ENCODE measurements at regions not wholly inside any gene's neighbourhood (a gene's known extent, or its start where the extent isn't known, plus 50 kb on each side); places are given as distances from the start of the nearest gene placed in this dataset.
A peak's percentile ranks its signal among the peaks of the same experiment; 100 is the strongest.

DNA sequence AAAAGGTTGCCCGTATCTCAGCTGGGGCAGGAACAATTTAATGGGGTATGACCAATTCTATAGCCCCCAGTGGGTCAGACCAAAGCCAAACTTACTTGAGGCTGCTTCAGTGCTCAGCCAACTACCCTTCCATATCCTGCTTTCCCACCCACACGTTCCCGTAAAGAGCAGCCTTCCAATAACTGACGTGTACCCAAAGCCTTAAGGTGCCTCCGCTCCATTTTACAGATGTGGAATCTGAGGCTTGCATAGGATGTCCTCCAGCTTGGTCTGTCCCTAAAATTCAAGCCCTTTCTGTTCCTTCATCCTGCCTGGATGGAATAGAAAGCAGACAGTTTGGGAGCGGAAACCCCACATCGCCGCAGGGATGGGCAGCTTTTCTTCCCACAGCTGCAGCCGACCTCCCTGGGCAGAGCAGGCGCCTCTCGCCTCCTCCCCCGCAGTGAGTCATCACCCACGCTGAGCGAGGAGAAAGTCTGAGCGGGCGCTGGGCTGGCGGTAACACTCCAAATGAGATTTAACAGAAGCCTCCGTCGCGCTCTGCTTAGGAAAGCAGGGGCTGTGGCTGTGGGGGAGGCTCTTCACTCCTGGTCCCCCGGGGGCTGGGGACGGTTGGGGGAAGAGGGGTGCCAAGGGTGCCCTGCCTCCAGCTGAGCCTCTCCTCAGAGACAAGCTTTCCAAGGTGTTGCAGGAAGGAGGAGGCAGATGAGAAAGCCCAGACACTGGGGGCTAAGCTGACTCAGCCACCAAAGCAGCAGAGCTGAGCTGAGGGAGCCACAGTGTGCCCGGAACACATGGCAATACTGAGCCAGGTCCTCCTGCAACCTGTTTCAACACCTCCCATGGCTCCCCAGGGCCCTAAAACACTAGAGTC is 57.8 kb upstream of the HRH1 start (continued):
- TF ChIP-seq WT1 (tag by site-specific recombination; IDR thresholded peaks at IDR 0.05) (peak; percentile 33; the same call in 1 of the 2 replicates), HOXD13 (CRISPR knock-in tag; IDR thresholded peaks at IDR 0.05; ENCODE audit: borderline replicate concordance) (no peak), SCRT2 (tag by site-specific recombination; IDR thresholded peaks at IDR 0.05) (peak; percentile 66), SP7 (tag by site-specific recombination; IDR thresholded peaks at IDR 0.05) (peak; percentile 64; the same call in 1 of the 2 replicates), ZSCAN23 (tag by site-specific recombination; IDR thresholded peaks at IDR 0.05) (no peak), ZNF2 (tag by site-specific recombination; IDR thresholded peaks at IDR 0.05) (no peak), PRDM1 (tag by site-specific recombination; IDR thresholded peaks at IDR 0.05) (peak; percentile 81), ZNF777 (tag by site-specific recombination; IDR thresholded peaks at IDR 0.05; ENCODE audit: borderline replicate concordance) (peak; percentile 92), ZNF335 (tag by site-specific recombination; conservative IDR thresholded peaks at IDR 0.05) (peak; percentile 56), ZBTB1 (tag by site-specific recombination; IDR thresholded peaks at IDR 0.05) (no peak), ZNF174 (tag by site-specific recombination; IDR thresholded peaks at IDR 0.05) (no peak), ZNF747 (tag by site-specific recombination; IDR thresholded peaks at IDR 0.05) (no peak), ZNF16 (tag by site-specific recombination; IDR thresholded peaks at IDR 0.05; ENCODE audit: low read depth) (peak; percentile 74), ZNF394 (tag by site-specific recombination; IDR thresholded peaks at IDR 0.05; ENCODE audit: borderline replicate concordance) (peak; percentile 65), ZBTB20 (tag by site-specific recombination; IDR thresholded peaks at IDR 0.05) (peak; percentile 57), ZNF629 (tag by site-specific recombination; IDR thresholded peaks at IDR 0.05) (peak; percentile 51; the same call in 1 of the 2 replicates), ZFP37 (tag by site-specific recombination; IDR thresholded peaks at IDR 0.05) (peak; percentile 78), ZNF600 (tag by site-specific recombination; IDR thresholded peaks at IDR 0.05) (peak; percentile 98), ZIC2 (tag by site-specific recombination; IDR thresholded peaks at IDR 0.05) (peak; percentile 98), EGR2 (tag by site-specific recombination; IDR thresholded peaks at IDR 0.05; ENCODE audit: low read depth) (peak; percentile 96), ZFP3 (tag by site-specific recombination; IDR thresholded peaks at IDR 0.05; ENCODE audit: low read depth) (no peak), ZNF24 (tag by site-specific recombination; IDR thresholded peaks at IDR 0.05) (peak; percentile 41; the same call in 1 of the 2 replicates)
- TF ChIP-seq, protein P1, sequence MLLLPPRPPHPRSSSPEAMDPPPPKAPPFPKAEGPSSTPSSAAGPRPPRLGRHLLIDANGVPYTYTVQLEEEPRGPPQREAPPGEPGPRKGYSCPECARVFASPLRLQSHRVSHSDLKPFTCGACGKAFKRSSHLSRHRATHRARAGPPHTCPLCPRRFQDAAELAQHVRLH (tag by site-specific recombination; IDR thresholded peaks at IDR 0.05) = 0 out of 2 replicates have a peak, but pooled peaks have one; percentile 51
- TF ChIP-seq, protein P2, sequence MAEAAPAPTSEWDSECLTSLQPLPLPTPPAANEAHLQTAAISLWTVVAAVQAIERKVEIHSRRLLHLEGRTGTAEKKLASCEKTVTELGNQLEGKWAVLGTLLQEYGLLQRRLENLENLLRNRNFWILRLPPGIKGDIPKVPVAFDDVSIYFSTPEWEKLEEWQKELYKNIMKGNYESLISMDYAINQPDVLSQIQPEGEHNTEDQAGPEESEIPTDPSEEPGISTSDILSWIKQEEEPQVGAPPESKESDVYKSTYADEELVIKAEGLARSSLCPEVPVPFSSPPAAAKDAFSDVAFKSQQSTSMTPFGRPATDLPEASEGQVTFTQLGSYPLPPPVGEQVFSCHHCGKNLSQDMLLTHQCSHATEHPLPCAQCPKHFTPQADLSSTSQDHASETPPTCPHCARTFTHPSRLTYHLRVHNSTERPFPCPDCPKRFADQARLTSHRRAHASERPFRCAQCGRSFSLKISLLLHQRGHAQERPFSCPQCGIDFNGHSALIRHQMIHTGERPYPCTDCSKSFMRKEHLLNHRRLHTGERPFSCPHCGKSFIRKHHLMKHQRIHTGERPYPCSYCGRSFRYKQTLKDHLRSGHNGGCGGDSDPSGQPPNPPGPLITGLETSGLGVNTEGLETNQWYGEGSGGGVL (tag by site-specific recombination; IDR thresholded peaks at IDR 0.05) = peak; percentile 59; the same call in 1 of the 2 replicates
- TF ChIP-seq, protein P3, sequence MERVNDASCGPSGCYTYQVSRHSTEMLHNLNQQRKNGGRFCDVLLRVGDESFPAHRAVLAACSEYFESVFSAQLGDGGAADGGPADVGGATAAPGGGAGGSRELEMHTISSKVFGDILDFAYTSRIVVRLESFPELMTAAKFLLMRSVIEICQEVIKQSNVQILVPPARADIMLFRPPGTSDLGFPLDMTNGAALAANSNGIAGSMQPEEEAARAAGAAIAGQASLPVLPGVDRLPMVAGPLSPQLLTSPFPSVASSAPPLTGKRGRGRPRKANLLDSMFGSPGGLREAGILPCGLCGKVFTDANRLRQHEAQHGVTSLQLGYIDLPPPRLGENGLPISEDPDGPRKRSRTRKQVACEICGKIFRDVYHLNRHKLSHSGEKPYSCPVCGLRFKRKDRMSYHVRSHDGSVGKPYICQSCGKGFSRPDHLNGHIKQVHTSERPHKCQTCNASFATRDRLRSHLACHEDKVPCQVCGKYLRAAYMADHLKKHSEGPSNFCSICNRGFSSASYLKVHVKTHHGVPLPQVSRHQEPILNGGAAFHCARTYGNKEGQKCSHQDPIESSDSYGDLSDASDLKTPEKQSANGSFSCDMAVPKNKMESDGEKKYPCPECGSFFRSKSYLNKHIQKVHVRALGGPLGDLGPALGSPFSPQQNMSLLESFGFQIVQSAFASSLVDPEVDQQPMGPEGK (tag by site-specific recombination; IDR thresholded peaks at IDR 0.05) = peak; percentile 71
- TF ChIP-seq, protein P4, sequence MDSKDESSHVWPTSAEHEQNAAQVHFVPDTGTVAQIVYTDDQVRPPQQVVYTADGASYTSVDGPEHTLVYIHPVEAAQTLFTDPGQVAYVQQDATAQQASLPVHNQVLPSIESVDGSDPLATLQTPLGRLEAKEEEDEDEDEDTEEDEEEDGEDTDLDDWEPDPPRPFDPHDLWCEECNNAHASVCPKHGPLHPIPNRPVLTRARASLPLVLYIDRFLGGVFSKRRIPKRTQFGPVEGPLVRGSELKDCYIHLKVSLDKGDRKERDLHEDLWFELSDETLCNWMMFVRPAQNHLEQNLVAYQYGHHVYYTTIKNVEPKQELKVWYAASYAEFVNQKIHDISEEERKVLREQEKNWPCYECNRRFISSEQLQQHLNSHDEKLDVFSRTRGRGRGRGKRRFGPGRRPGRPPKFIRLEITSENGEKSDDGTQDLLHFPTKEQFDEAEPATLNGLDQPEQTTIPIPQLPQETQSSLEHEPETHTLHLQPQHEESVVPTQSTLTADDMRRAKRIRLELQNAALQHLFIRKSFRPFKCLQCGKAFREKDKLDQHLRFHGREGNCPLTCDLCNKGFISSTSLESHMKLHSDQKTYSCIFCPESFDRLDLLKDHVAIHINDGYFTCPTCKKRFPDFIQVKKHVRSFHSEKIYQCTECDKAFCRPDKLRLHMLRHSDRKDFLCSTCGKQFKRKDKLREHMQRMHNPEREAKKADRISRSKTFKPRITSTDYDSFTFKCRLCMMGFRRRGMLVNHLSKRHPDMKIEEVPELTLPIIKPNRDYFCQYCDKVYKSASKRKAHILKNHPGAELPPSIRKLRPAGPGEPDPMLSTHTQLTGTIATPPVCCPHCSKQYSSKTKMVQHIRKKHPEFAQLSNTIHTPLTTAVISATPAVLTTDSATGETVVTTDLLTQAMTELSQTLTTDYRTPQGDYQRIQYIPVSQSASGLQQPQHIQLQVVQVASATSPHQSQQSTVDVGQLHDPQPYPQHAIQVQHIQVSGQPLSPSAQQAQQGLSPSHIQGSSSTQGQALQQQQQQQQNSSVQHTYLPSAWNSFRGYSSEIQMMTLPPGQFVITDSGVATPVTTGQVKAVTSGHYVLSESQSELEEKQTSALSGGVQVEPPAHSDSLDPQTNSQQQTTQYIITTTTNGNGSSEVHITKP (tag by site-specific recombination; IDR thresholded peaks at IDR 0.05) = peak; percentile 94
- TF ChIP-seq, protein P5, sequence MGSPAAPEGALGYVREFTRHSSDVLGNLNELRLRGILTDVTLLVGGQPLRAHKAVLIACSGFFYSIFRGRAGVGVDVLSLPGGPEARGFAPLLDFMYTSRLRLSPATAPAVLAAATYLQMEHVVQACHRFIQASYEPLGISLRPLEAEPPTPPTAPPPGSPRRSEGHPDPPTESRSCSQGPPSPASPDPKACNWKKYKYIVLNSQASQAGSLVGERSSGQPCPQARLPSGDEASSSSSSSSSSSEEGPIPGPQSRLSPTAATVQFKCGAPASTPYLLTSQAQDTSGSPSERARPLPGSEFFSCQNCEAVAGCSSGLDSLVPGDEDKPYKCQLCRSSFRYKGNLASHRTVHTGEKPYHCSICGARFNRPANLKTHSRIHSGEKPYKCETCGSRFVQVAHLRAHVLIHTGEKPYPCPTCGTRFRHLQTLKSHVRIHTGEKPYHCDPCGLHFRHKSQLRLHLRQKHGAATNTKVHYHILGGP (tag by site-specific recombination; IDR thresholded peaks at IDR 0.05) = no peak
- TF ChIP-seq, protein P6, sequence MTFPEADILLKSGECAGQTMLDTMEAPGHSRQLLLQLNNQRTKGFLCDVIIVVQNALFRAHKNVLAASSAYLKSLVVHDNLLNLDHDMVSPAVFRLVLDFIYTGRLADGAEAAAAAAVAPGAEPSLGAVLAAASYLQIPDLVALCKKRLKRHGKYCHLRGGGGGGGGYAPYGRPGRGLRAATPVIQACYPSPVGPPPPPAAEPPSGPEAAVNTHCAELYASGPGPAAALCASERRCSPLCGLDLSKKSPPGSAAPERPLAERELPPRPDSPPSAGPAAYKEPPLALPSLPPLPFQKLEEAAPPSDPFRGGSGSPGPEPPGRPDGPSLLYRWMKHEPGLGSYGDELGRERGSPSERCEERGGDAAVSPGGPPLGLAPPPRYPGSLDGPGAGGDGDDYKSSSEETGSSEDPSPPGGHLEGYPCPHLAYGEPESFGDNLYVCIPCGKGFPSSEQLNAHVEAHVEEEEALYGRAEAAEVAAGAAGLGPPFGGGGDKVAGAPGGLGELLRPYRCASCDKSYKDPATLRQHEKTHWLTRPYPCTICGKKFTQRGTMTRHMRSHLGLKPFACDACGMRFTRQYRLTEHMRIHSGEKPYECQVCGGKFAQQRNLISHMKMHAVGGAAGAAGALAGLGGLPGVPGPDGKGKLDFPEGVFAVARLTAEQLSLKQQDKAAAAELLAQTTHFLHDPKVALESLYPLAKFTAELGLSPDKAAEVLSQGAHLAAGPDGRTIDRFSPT (tag by site-specific recombination; IDR thresholded peaks at IDR 0.05) = peak; percentile 86

Measured in HEK293 (cell line).